ENCODE measurements at regions not wholly inside any gene's neighbourhood (a gene's known extent, or its start where the extent isn't known, plus 50 kb on each side); places are given as distances from the start of the nearest gene placed in this dataset.
"Not testable (repeated sequence)": the region's sequence is repeated elsewhere in the genome, so short reads cannot be mapped to it uniquely, and the experiment has no call there.

DNA sequence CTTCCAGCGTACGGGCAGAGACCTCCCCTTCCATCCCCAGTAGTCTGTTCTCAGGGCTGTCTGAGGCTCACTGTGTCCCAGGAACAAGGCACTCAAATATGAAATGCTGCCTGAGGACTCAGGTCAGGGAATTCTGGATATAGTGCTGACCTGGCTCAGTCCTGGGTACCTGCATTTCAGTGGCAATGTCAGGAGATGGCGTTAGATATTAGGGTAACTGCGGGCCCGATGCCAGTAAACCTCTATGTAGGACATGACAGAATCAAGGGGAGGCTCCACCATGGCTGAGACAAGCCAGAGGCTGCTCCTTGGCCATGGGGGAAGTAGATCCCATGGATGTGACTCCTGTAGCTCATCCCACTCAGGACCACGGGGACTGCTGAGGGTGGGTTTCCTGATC is 131.7 kb downstream of the ZNF280B start:
- TF ChIP-seq POLR2A (IDR thresholded peaks at IDR 0.05): not testable (repeated sequence)
- TF ChIP-seq, protein P1, sequence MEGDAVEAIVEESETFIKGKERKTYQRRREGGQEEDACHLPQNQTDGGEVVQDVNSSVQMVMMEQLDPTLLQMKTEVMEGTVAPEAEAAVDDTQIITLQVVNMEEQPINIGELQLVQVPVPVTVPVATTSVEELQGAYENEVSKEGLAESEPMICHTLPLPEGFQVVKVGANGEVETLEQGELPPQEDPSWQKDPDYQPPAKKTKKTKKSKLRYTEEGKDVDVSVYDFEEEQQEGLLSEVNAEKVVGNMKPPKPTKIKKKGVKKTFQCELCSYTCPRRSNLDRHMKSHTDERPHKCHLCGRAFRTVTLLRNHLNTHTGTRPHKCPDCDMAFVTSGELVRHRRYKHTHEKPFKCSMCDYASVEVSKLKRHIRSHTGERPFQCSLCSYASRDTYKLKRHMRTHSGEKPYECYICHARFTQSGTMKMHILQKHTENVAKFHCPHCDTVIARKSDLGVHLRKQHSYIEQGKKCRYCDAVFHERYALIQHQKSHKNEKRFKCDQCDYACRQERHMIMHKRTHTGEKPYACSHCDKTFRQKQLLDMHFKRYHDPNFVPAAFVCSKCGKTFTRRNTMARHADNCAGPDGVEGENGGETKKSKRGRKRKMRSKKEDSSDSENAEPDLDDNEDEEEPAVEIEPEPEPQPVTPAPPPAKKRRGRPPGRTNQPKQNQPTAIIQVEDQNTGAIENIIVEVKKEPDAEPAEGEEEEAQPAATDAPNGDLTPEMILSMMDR (IDR thresholded peaks at IDR 0.05): not testable (repeated sequence)

Data from right lobe of liver (tissue), 4 donors.